Astrocyte (in vitro differentiated cells and primary cell): ENCODE measurements at regions not wholly inside any gene's neighbourhood (a gene's known extent, or its start where the extent isn't known, plus 50 kb on each side); places are given as distances from the start of the nearest gene placed in this dataset.

Experiments used
- DNase-seq: peaks from one replicate; pipeline ENCODE4 v3.0.0-alpha.2; 2010; ENCODE audit warnings: low read depth
- FAIRE-seq: peaks from 2 replicates; lab custom pipeline; 2011; peaks lifted over from hg19 to GRCh38; lab: Jason Lieb, UNC
- H2AFZ ChIP-seq: 2 replicates; pipeline ENCODE4 v1.6.0; 2012; ENCODE audit warnings: low read depth, low read length, inconsistent platforms
- H3K27ac ChIP-seq: 2 replicates; pipeline ENCODE4 v1.5.1; 2011; ENCODE audit warnings: low read depth, low read length, inconsistent platforms
- H3K27me3 ChIP-seq: 2 replicates; pipeline ENCODE4 v1.6.0; 2011; ENCODE audit warnings: low read length, inconsistent platforms; ENCODE audit not compliant: insufficient read depth
- H3K36me3 ChIP-seq: 2 replicates; pipeline ENCODE4 v1.5.1; 2011; ENCODE audit warnings: low read length, inconsistent platforms; ENCODE audit not compliant: insufficient read depth
- H3K4me1 ChIP-seq: 2 replicates; pipeline ENCODE4 v1.5.1; 2011; ENCODE audit warnings: low read length, inconsistent platforms; ENCODE audit not compliant: insufficient read depth
- H3K4me2 ChIP-seq: 2 replicates; pipeline ENCODE4 v1.6.0; 2012; ENCODE audit warnings: low read length, inconsistent platforms
- H3K4me3 ChIP-seq: 2 replicates; pipeline ENCODE4 v1.5.1; 2011; ENCODE audit warnings: low read depth, mild to moderate bottlenecking, low read length, inconsistent platforms; ENCODE audit not compliant: insufficient read depth
- H3K79me2 ChIP-seq: 2 replicates; pipeline ENCODE4 v1.6.0; 2012; ENCODE audit warnings: mild to moderate bottlenecking, low read length, inconsistent platforms; ENCODE audit not compliant: insufficient read depth
- H3K9ac ChIP-seq: 2 replicates; pipeline ENCODE4 v1.6.0; 2012; ENCODE audit warnings: mild to moderate bottlenecking, low read length, inconsistent platforms
- H3K9me3 ChIP-seq: 2 replicates; pipeline ENCODE4 v1.5.1; 2012; ENCODE audit warnings: low read depth, mild to moderate bottlenecking, low read length, inconsistent platforms; ENCODE audit not compliant: insufficient read depth
- H4K20me1 ChIP-seq: 2 replicates; pipeline ENCODE4 v1.6.0; 2012; ENCODE audit warnings: low read length, inconsistent platforms; ENCODE audit not compliant: insufficient read depth
- H3K27ac Mint-ChIP-seq: one replicate; pipeline ENCODE4 v1.8.0; 2021; ENCODE audit warnings: mild to moderate bottlenecking, mixed read lengths; ENCODE audit not compliant: unreplicated experiment
- H3K27me3 Mint-ChIP-seq: one replicate; pipeline ENCODE4 v1.8.0; 2021; ENCODE audit warnings: low read depth, mixed read lengths; ENCODE audit not compliant: unreplicated experiment
- H3K36me3 Mint-ChIP-seq: one replicate; pipeline ENCODE4 v1.8.0; 2021; ENCODE audit warnings: low read depth, mixed read lengths; ENCODE audit not compliant: unreplicated experiment
- H3K4me1 Mint-ChIP-seq: one replicate; pipeline ENCODE4 v1.8.0; 2021; ENCODE audit warnings: low read depth, mixed read lengths; ENCODE audit not compliant: unreplicated experiment
- H3K4me3 Mint-ChIP-seq: one replicate; pipeline ENCODE4 v1.8.0; 2021; ENCODE audit warnings: mild to moderate bottlenecking, moderate library complexity, mixed read lengths; ENCODE audit not compliant: unreplicated experiment
- H3K9me3 Mint-ChIP-seq: one replicate; pipeline ENCODE4 v1.8.0; 2021; ENCODE audit warnings: mild to moderate bottlenecking, mixed read lengths; ENCODE audit not compliant: unreplicated experiment
- EZH2 ChIP-seq: IDR thresholded peaks from 2 replicates; pipeline ENCODE4 v1.6.1; 2012; ENCODE audit warnings: mild to moderate bottlenecking, low read length, inconsistent platforms; ENCODE audit not compliant: insufficient read depth
- TF ChIP-seq, protein P1 (sequence below): IDR thresholded peaks from 2 replicates; pipeline ENCODE4 v1.5.1; 2011; ENCODE audit warnings: low read depth, mild to moderate bottlenecking, inconsistent platforms, low read length, moderate library complexity; ENCODE audit not compliant: insufficient read depth

DNA sequence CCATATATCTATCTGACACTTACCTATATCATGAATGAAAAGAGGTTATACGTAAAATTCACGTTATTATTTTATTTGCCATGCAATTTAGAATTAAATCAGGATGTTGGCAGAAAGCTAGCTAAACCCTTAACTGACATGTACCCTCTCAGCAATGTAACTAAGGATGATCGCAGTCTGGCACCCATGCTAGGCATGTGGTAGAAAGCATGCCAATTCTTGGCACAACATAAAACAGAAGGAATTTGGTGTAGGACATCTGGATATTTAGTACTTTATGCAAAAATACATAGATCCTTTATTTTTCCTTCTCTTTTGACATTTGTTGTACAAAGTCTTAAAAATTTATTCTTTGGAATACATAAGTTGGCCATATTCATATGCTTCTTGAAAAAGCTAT lies 436.8 kb upstream of the FAT1 start:
- no peak for TF ChIP-seq EZH2
- TF ChIP-seq, protein P1, sequence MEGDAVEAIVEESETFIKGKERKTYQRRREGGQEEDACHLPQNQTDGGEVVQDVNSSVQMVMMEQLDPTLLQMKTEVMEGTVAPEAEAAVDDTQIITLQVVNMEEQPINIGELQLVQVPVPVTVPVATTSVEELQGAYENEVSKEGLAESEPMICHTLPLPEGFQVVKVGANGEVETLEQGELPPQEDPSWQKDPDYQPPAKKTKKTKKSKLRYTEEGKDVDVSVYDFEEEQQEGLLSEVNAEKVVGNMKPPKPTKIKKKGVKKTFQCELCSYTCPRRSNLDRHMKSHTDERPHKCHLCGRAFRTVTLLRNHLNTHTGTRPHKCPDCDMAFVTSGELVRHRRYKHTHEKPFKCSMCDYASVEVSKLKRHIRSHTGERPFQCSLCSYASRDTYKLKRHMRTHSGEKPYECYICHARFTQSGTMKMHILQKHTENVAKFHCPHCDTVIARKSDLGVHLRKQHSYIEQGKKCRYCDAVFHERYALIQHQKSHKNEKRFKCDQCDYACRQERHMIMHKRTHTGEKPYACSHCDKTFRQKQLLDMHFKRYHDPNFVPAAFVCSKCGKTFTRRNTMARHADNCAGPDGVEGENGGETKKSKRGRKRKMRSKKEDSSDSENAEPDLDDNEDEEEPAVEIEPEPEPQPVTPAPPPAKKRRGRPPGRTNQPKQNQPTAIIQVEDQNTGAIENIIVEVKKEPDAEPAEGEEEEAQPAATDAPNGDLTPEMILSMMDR, result no peak

DNA sequence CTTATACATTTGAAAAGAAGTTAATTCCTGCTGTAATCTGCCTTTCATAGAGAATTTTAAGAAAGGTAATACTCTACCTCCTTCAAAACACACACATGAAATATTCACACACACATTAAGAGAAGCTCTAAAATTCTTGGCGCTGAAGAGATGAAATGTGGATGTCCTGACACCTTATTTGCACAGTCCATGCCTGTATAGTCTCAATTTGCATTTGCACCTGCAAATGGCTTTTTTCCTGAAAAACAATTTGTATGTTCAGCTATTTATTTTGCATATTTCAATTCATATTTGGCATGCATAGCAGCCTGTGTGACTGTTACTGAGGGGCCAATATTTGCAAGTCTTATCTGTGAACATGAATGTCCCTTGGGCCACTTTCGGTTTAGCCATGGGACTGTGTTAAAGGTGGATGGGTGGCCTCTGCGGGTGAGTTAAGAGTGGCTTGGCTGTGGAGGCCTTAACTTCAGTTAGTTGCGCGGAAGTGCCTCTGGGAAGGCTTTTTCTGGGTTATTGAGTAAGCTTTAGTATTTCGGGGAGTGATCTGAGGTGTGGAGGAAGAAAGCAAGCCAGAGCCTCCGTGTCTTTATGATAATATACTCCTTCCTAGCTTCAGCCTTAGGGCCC lies 443.3 kb upstream of the FAT1 start:
- no peak overlapping the region for H3K9ac ChIP-seq
- H2AFZ ChIP-seq, result no peak overlapping the region
- H3K4me1 ChIP-seq, result no peaks in the 10 kb centered on the region
- no peaks in the 10 kb centered on the region for H3K9me3 Mint-ChIP-seq
- no peaks in the 10 kb centered on the region for H3K27me3 ChIP-seq
- no peak overlapping the region for H3K4me3 ChIP-seq
- DNase-seq (no peak), FAIRE-seq (no peak)
- no peak overlapping the region for H3K27ac ChIP-seq
- no peak overlapping the region for H3K4me2 ChIP-seq
- no peaks in the 10 kb centered on the region for H3K9me3 ChIP-seq
- no peaks in the 10 kb centered on the region for H3K36me3 Mint-ChIP-seq
- no peak for TF ChIP-seq EZH2
- TF ChIP-seq, protein P1, result no peak
- H3K79me2 ChIP-seq, result no peaks in the 10 kb centered on the region
- no peak overlapping the region for H3K27ac Mint-ChIP-seq
- H3K36me3 ChIP-seq, result no peaks in the 10 kb centered on the region
- H4K20me1 ChIP-seq, result no peaks in the 10 kb centered on the region
- no peak overlapping the region for H3K4me3 Mint-ChIP-seq
- peaks cover 1% of the 10 kb centered on the region for H3K4me1 Mint-ChIP-seq
- no peaks in the 10 kb centered on the region for H3K27me3 Mint-ChIP-seq

More for the DNA sequence above, 436.8 kb upstream of the FAT1 start:
- H3K36me3 ChIP-seq, result no peaks in the 10 kb centered on the region
- H3K9ac ChIP-seq, result no peak overlapping the region
- FAIRE-seq (no peak), DNase-seq (no peak)
- H3K27me3 ChIP-seq, result no peaks in the 10 kb centered on the region
- H3K9me3 ChIP-seq, result no peaks in the 10 kb centered on the region
- Mint-ChIP-seq H3K36me3 (no peaks in the 10 kb centered on the region), H3K27me3 (no peaks in the 10 kb centered on the region), H3K4me1 (no peaks in the 10 kb centered on the region), H3K4me3 (no peak overlapping the region), H3K27ac (no peak overlapping the region), H3K9me3 (no peaks in the 10 kb centered on the region)
- H4K20me1 ChIP-seq, result no peaks in the 10 kb centered on the region
- no peak overlapping the region for H3K4me2 ChIP-seq
- no peak overlapping the region for H3K4me3 ChIP-seq
- H3K27ac ChIP-seq, result no peak overlapping the region
- H3K4me1 ChIP-seq, result no peaks in the 10 kb centered on the region
- H2AFZ ChIP-seq, result no peak overlapping the region
- no peaks in the 10 kb centered on the region for H3K79me2 ChIP-seq

DNA sequence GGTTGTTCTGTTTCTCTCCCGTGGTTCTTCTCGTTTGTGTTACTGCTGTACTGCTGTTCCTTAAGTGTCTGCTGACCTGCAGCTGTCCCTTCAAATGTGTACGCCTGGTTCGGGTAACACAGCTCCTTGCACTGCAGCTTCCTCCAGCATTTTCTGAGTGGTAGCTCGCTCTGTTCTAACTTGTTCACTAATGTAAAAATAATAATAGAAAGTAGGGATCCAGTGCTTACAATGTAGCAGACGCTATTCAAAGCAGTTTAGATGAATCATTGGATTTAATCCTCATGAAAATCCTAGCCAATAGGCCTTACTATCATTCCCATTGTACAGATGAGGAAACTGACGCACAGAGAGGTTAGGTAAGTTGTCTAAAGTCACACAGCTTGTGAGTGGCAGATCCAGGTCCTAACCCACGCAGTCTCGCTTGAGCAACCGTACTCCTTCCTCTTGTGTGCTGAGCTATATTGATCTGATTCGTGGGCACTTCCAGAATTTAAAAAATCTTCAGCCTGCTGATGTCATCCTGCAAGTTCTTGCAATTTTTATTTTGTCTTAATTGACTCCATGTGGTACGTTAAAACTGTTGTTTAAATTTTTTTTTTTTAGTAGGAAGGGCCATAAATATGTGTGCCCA lies 448.2 kb upstream of the FAT1 start:
- no peaks in the 10 kb centered on the region for H3K36me3 Mint-ChIP-seq
- H2AFZ ChIP-seq, result no peak overlapping the region
- H3K4me3 ChIP-seq, result no peak overlapping the region
- H3K4me1 ChIP-seq, result no peaks in the 10 kb centered on the region
- no peak overlapping the region for H3K27ac ChIP-seq
- no peak overlapping the region for H3K9ac ChIP-seq
- no peaks in the 10 kb centered on the region for H3K9me3 Mint-ChIP-seq
- H3K27me3 Mint-ChIP-seq, result no peaks in the 10 kb centered on the region
- H3K9me3 ChIP-seq, result no peaks in the 10 kb centered on the region
- TF ChIP-seq, protein P1, result no peak
- TF ChIP-seq EZH2, result no peak
- H3K4me1 Mint-ChIP-seq, result peaks cover 7% of the 10 kb centered on the region
- no peaks in the 10 kb centered on the region for H3K36me3 ChIP-seq
- H3K27ac Mint-ChIP-seq, result peak overlapping the region; percentile 36
- no peaks in the 10 kb centered on the region for H3K27me3 ChIP-seq
- DNase-seq (peak; percentile 45), FAIRE-seq (no peak)
- no peaks in the 10 kb centered on the region for H3K79me2 ChIP-seq
- H4K20me1 ChIP-seq, result no peaks in the 10 kb centered on the region
- H3K4me3 Mint-ChIP-seq, result no peak overlapping the region
- H3K4me2 ChIP-seq, result no peak overlapping the region
